Natural killer cell treated with Interleukin-12 subunit alpha and Interleukin-12 subunit beta and Interleukin-15 and Interleukin-18, amount 100 ng/mL, for 72 hours (primary cell): ENCODE measurements at regions not wholly inside any gene's neighbourhood (a gene's known extent, or its start where the extent isn't known, plus 50 kb on each side); places are given as distances from the start of the nearest gene placed in this dataset.

Source experiments
- ATAC-seq, 2 donors: fragments of 150-1000 bp; cut with Tn5 transposase in 1 of 2; sonication (Bioruptor Pico), chemical (Tn5 transposase) in 1 of 2; 2 replicates each; pipeline ENCODE4 v1.10.0; 2021
- DNase-seq: peaks from one replicate; pipeline ENCODE4 v3.0.0; 2022; ENCODE audit warnings: low spot score
- H3K27ac Mint-ChIP-seq, 2 donors: 1 replicate in 1 of 2; 2 replicates in 1 of 2; pipeline ENCODE4 v1.8.0; 2022; ENCODE audit warnings: mixed read lengths in 2 of 2, mild to moderate bottlenecking in 1 of 2, moderate library complexity in 1 of 2
- H3K27me3 Mint-ChIP-seq, 2 donors: 1 replicate in 1 of 2; 2 replicates in 1 of 2; pipeline ENCODE4 v1.8.0; 2022; ENCODE audit warnings: mixed read lengths in 2 of 2
- H3K36me3 Mint-ChIP-seq: one replicate; pipeline ENCODE4 v1.8.0; 2022; ENCODE audit warnings: mixed read lengths
- H3K4me1 Mint-ChIP-seq, 2 donors: 1 replicate in 1 of 2; 2 replicates in 1 of 2; pipeline ENCODE4 v1.8.0; 2022; ENCODE audit warnings: low read depth in 2 of 2, mixed read lengths in 2 of 2, mild to moderate bottlenecking in 1 of 2
- H3K4me3 Mint-ChIP-seq: one replicate; pipeline ENCODE4 v1.8.0; 2022; ENCODE audit warnings: mixed read lengths
- H3K9me3 Mint-ChIP-seq: 2 replicates; pipeline ENCODE4 v1.8.0; 2022; ENCODE audit warnings: mixed read lengths

- Mint-ChIP-seq H3K4me3 (no peak overlapping the region), H3K4me1 (no peaks in the 10 kb centered on the region), H3K27ac (no peak overlapping the region), H3K36me3 (no peaks in the 10 kb centered on the region), H3K27me3 (no peaks in the 10 kb centered on the region), H3K9me3 (peaks cover 6% of the 10 kb centered on the region)
- no peak for DNase-seq
- peak in 1 of 2 donors; percentile 15 for ATAC-seq
Measured at GRCh38 chr17:69961501-69962145, 113.4 kb upstream of the KCNJ16 start.

- Mint-ChIP-seq H3K27me3 (no peaks in the 10 kb centered on the region), H3K4me3 (no peak overlapping the region), H3K36me3 (no peaks in the 10 kb centered on the region), H3K9me3 (peaks cover 9% of the 10 kb centered on the region), H3K27ac (no peak overlapping the region), H3K4me1 (no peaks in the 10 kb centered on the region)
- no peak for ATAC-seq
- no peak for DNase-seq
Measured at GRCh38 chr17:69962436-69962995, 112.5 kb upstream of the KCNJ16 start.

GRCh38 chr17:69967910-69968411 lies 107.1 kb upstream of the KCNJ16 start:
- Mint-ChIP-seq H3K4me3 (no peak overlapping the region), H3K9me3 (peaks cover 7% of the 10 kb centered on the region)

DNA sequence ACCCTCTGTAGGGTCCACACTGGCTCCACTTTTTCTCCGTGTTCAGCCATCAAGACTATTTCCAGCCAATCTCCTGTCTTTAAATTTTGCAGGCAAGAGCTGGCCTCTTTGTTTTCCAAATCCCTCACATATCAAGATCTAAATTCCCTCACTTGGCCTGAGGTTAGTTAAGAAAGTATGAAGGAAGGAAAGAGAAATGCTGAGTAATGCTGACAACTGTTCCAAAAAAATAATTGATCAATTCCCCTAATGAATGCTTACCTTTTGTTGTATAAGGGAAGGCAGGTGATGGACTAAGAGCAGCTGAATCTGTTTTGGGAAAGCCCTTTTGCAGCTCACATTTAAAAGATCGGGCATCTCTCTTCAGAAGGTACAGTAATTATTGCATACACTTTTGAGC lies 105.1 kb upstream of the KCNJ16 start:
- Mint-ChIP-seq H3K9me3 (peaks cover 8% of the 10 kb centered on the region), H3K4me1 (no peaks in the 10 kb centered on the region), H3K27ac (no peak overlapping the region), H3K4me3 (no peak overlapping the region), H3K36me3 (no peaks in the 10 kb centered on the region), H3K27me3 (no peaks in the 10 kb centered on the region)
- DNase-seq (no peak), ATAC-seq (no peak)

More at GRCh38 chr17:69967910-69968411, 107.1 kb upstream of the KCNJ16 start:
- ATAC-seq = no peak
- no peaks in the 10 kb centered on the region for H3K36me3 Mint-ChIP-seq
- no peak overlapping the region for H3K27ac Mint-ChIP-seq
- no peak for DNase-seq
- H3K4me1 Mint-ChIP-seq = no peaks in the 10 kb centered on the region
- H3K27me3 Mint-ChIP-seq = no peaks in the 10 kb centered on the region

DNA sequence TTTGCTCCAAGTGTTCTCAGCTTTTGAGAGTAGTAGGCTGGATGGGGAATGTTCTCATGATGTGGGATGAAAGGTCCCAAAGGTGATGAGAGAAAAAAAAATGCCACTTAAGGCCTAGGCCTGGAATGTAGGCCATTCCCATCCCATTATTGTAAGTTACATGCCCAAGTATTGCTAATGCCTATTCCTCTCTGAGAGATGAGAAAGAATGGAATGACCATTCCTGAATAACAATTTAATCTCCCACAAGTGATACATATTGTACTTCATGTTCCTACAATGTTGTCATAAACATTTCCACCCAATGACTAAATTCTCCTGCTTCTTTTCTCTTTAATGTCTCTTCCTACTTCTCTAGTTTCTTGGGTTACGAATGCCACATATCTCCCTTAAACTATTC lies 102.8 kb upstream of the KCNJ16 start:
- ATAC-seq (no peak), DNase-seq (no peak)
- peaks cover 6% of the 10 kb centered on the region for H3K9me3 Mint-ChIP-seq
- no peaks in the 10 kb centered on the region for H3K4me1 Mint-ChIP-seq
- no peak overlapping the region for H3K27ac Mint-ChIP-seq
- no peaks in the 10 kb centered on the region for H3K36me3 Mint-ChIP-seq
- no peaks in the 10 kb centered on the region for H3K27me3 Mint-ChIP-seq
- no peak overlapping the region for H3K4me3 Mint-ChIP-seq

DNA sequence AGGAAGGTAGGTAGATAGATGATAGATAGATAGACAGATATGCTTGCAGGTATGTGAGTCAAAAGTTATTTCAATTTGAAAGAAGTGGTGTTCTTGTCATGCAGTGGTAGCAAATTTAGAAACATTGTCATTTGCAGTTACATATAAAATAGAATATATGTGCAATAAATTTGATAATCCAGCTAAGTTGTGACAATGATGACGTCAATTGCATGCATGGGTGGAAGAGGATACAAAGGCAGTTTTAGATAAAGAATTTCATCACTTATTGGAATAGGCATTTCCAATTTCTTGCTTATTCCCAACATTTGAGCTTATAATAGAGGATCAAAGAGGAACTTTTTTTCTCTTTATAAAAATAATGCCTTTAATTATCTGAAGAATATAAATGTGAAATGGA lies 99.2 kb upstream of the KCNJ16 start:
- no peak for ATAC-seq
- no peak overlapping the region for H3K27ac Mint-ChIP-seq
- no peak overlapping the region for H3K4me3 Mint-ChIP-seq
- DNase-seq = no peak
- H3K4me1 Mint-ChIP-seq = no peaks in the 10 kb centered on the region
- peaks cover 6% of the 10 kb centered on the region for H3K9me3 Mint-ChIP-seq
- H3K36me3 Mint-ChIP-seq = no peaks in the 10 kb centered on the region
- no peaks in the 10 kb centered on the region for H3K27me3 Mint-ChIP-seq

- Mint-ChIP-seq H3K36me3 (no peaks in the 10 kb centered on the region), H3K27me3 (no peaks in the 10 kb centered on the region)
Measured at GRCh38 chr17:69978056-69978646, 96.9 kb upstream of the KCNJ16 start.

DNA sequence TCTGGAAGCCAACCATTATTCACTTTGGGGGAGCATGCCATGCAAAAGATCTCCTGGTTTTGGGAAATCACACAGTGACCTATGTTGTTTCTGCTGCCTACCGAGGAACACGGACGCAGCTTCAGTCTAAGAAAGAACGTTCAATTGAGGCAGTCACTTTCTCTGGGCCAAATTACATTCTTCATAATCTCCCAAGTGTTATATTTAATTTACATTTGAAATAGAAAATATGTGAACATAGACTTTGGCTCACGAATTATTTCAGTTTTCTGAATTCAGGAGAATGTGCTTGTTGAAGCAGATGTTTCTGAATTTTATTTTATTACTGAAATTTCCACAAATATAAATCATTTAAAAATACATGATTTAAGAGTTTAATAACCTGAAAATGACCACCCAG lies 93.6 kb upstream of the KCNJ16 start:
- no peaks in the 10 kb centered on the region for H3K27me3 Mint-ChIP-seq
- H3K27ac Mint-ChIP-seq = no peak overlapping the region
- H3K4me3 Mint-ChIP-seq = no peak overlapping the region
- H3K4me1 Mint-ChIP-seq = no peaks in the 10 kb centered on the region
- no peak for ATAC-seq
- no peak for DNase-seq
- peaks cover under 1% of the 10 kb centered on the region for H3K9me3 Mint-ChIP-seq
- H3K36me3 Mint-ChIP-seq = no peaks in the 10 kb centered on the region

More at GRCh38 chr17:69978056-69978646, 96.9 kb upstream of the KCNJ16 start:
- Mint-ChIP-seq H3K9me3 (peaks cover 6% of the 10 kb centered on the region), H3K27ac (no peak overlapping the region), H3K4me3 (no peak overlapping the region), H3K4me1 (no peaks in the 10 kb centered on the region)
- DNase-seq (no peak), ATAC-seq (no peak)

DNA sequence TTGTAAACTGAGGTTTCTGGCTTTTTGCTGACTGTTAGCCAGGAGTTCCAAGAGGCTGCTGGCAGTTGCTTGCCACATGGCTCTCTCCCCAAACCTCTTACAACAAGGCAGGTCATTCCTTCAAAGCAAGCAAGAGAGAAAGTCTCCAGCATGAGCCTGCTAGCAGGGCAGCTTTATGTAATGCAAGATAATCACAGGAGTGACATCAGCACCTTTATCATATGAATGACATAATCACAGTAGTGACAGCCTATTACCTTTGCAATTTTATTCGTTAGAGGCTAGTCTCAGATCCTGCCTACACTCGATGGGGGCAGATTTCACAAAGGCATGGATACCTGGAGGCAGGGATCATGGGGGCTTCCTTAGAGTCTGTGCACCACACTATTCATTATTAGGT lies 79.5 kb upstream of the KCNJ16 start:
- DNase-seq = no peak
- no peak for ATAC-seq
- H3K27me3 Mint-ChIP-seq = no peaks in the 10 kb centered on the region
- H3K27ac Mint-ChIP-seq = no peak overlapping the region
- H3K4me3 Mint-ChIP-seq = no peak overlapping the region
- H3K4me1 Mint-ChIP-seq = no peaks in the 10 kb centered on the region
- peaks cover 13% of the 10 kb centered on the region for H3K9me3 Mint-ChIP-seq
- no peaks in the 10 kb centered on the region for H3K36me3 Mint-ChIP-seq

DNA sequence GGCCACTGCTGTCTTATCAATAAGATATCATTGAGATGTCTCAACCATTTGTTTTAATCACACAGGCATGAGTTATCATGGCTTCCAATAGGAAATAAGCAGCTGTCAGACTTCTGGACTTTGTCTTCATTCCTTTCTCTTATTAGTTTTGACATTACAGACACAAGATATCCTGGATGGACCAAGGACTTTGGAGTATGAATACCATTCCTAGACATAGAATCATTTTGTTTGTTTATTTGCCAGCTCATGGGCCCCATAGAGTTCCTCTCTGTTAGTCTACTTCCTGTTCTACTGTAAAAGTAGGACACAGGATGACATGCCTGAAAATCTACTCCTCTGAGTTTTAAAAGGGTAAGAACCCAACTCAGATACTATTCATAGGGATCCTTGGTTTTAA lies 77.7 kb upstream of the KCNJ16 start:
- no peaks in the 10 kb centered on the region for H3K36me3 Mint-ChIP-seq
- H3K27me3 Mint-ChIP-seq = no peaks in the 10 kb centered on the region
- H3K27ac Mint-ChIP-seq = no peak overlapping the region
- no peaks in the 10 kb centered on the region for H3K4me1 Mint-ChIP-seq
- peaks cover 13% of the 10 kb centered on the region for H3K9me3 Mint-ChIP-seq
- ATAC-seq (no peak), DNase-seq (no peak)
- H3K4me3 Mint-ChIP-seq = no peak overlapping the region

DNA sequence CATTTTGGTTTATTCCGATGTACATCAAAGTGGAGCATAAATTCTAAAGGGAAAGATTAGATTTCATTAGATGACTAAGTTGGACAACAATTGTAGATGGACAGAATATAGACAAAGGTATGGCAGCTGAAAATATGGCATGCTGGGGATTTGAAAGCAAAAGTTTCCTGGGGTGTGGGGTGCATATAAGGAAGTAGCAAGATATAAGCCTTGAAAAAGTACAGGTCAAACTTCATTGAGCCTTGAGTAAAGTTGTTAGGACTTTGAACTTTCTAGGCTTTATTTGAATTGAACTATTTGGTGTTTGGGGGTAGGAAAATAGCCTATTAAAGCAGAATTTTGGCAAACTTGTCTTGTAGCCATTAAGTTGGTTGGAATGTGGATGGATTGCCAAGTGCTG lies 75.8 kb upstream of the KCNJ16 start:
- DNase-seq (no peak), ATAC-seq (no peak)
- no peaks in the 10 kb centered on the region for H3K36me3 Mint-ChIP-seq
- H3K4me1 Mint-ChIP-seq = no peaks in the 10 kb centered on the region
- no peaks in the 10 kb centered on the region for H3K27me3 Mint-ChIP-seq
- H3K27ac Mint-ChIP-seq = no peak overlapping the region
- H3K4me3 Mint-ChIP-seq = no peak overlapping the region
- peaks cover 17% of the 10 kb centered on the region for H3K9me3 Mint-ChIP-seq

GRCh38 chr17:70006159-70006558 lies 68.9 kb upstream of the KCNJ16 start:
- ATAC-seq (no peak), DNase-seq (no peak)
- no peak overlapping the region for H3K27ac Mint-ChIP-seq
- H3K36me3 Mint-ChIP-seq = no peaks in the 10 kb centered on the region
- H3K4me1 Mint-ChIP-seq = no peaks in the 10 kb centered on the region
- H3K4me3 Mint-ChIP-seq = no peak overlapping the region
- H3K27me3 Mint-ChIP-seq = no peaks in the 10 kb centered on the region
- H3K9me3 Mint-ChIP-seq = peaks cover 4% of the 10 kb centered on the region

DNA sequence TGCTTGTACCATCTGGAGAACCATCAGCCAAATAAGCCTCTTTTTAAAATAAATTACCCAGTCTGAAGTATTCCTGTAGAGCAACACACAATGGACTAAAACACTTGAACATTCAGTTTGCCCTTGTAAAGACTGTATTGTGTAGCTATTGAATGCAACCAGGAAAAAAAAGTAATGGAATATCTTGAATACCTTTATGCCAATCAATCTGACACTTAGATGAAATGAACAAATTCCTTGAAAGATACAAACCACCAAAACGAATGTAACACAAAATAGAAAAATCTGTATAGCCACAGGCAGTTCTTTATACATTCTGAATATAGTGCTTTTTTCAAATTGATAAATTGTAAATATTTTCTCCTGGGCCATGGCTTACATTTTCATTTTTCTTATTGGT lies 63.3 kb upstream of the KCNJ16 start:
- no peak overlapping the region for H3K27ac Mint-ChIP-seq
- H3K4me1 Mint-ChIP-seq = no peaks in the 10 kb centered on the region
- no peak overlapping the region for H3K4me3 Mint-ChIP-seq
- no peaks in the 10 kb centered on the region for H3K27me3 Mint-ChIP-seq
- H3K9me3 Mint-ChIP-seq = no peaks in the 10 kb centered on the region
- no peak for ATAC-seq
- DNase-seq = no peak
- H3K36me3 Mint-ChIP-seq = no peaks in the 10 kb centered on the region

DNA sequence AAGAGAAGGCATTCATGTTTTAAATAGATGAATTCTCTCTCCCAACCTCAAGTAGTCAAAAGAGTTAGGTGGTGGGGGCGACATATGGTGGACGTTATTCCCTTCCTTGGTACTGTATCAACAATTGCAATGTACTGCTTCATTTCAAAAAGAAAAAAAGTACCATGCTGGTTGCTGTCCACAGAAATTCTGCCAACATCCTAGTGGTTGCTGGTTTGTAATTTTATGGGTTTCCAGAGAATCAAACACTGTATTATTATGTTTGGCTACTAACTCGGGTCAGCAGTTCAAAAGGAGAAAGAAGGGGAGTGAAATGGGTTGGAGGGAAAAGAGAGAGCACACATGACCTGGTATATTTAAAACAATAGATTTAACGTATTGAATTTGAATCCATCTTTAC lies 61.1 kb upstream of the KCNJ16 start:
- ATAC-seq = no peak
- Mint-ChIP-seq H3K4me1 (no peaks in the 10 kb centered on the region), H3K4me3 (no peak overlapping the region), H3K9me3 (no peaks in the 10 kb centered on the region), H3K27me3 (no peaks in the 10 kb centered on the region), H3K36me3 (no peaks in the 10 kb centered on the region), H3K27ac (no peak overlapping the region)
- DNase-seq = no peak
